ENCODE measurements at regions not wholly inside any gene's neighbourhood (a gene's known extent, or its start where the extent isn't known, plus 50 kb on each side); places are given as distances from the start of the nearest gene placed in this dataset.

DNA sequence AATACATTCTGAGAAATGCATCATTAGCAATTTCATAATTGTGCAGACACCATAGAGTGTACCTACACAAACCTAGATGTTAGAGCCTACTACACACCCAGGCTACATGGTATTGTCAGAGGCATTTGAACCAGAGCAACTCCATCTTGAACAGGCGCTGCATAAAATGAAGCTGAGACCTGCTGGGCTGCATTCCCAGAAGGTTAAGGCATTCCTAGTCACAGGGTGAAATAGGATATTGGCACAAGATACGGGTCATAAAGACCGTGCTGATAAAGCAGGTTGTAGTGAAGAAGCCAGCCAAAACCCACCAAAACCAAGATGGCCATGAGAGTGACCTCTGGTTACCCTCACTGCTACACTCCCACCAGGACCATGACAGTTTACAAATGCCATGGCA is 116.4 kb downstream of the LARP7 start:
- TF ChIP-seq POLR2A (IDR thresholded peaks at IDR 0.05; ENCODE audit: low read depth, low read length) (no peak), EZH2 (IDR thresholded peaks at IDR 0.05; ENCODE audit: borderline replicate concordance, low read depth, low read length, severe bottlenecking) (no peak), CTCF (IDR thresholded peaks at IDR 0.05; ENCODE audit: extremely low read depth in 1 of 2, insufficient read depth in 1 of 2, low read depth in 1 of 2, low read length in 2 of 2) (no peak)
